Liver (tissue), 8 donors: ENCODE measurements at regions not wholly inside any gene's neighbourhood (a gene's known extent, or its start where the extent isn't known, plus 50 kb on each side); places are given as distances from the start of the nearest gene placed in this dataset.

ENCODE experiments used
- DNase-seq: peaks from one replicate; pipeline ENCODE4 v3.0.0-alpha.2; 2017; ENCODE audit warnings: low spot score
- H3K27ac ChIP-seq, 2 donors: one replicate each; pipeline ENCODE4 v1.7.0; 2013; ENCODE audit warnings: inconsistent platforms in 2 of 2, low read length in 2 of 2, control low read depth in 1 of 2, low read depth in 1 of 2, mild to moderate bottlenecking in 1 of 2
- H3K27me3 ChIP-seq, 4 donors: one replicate each; pipeline versions ENCODE4 v1.6.1 to v1.7.0; 2013; ENCODE audit warnings: low read length in 3 of 4, inconsistent platforms in 1 of 4, mild to moderate bottlenecking in 1 of 4, moderate library complexity in 1 of 4; ENCODE audit not compliant: control insufficient read depth in 4 of 4, insufficient read depth in 4 of 4
- H3K36me3 ChIP-seq, 4 donors: one replicate each; pipeline versions ENCODE4 v1.6.1 to v1.7.0; 2013; ENCODE audit warnings: low read length in 3 of 4, mild to moderate bottlenecking in 3 of 4, low read depth in 1 of 4, moderate library complexity in 1 of 4; ENCODE audit not compliant: control insufficient read depth in 4 of 4, insufficient read depth in 3 of 4
- H3K4me1 ChIP-seq, 4 donors: one replicate each; pipeline versions ENCODE4 v1.6.1 to v1.7.0; 2013; ENCODE audit warnings: low read length in 3 of 4, mild to moderate bottlenecking in 3 of 4, moderate library complexity in 1 of 4; ENCODE audit not compliant: control insufficient read depth in 4 of 4, insufficient read depth in 4 of 4
- H3K4me3 ChIP-seq, 3 donors: one replicate each; pipeline versions ENCODE4 v1.6.1 to v1.7.0; 2013; ENCODE audit warnings: low read length in 3 of 3, control low read depth in 1 of 3, low read depth in 1 of 3, mild to moderate bottlenecking in 1 of 3
- H3K9ac ChIP-seq, 2 donors: one replicate each; pipeline ENCODE4 v1.7.0; 2013; ENCODE audit warnings: low read length in 2 of 2, mild to moderate bottlenecking in 2 of 2, moderate library complexity in 2 of 2, control low read depth in 1 of 2, low read depth in 1 of 2
- H3K9me3 ChIP-seq, 4 donors: one replicate each; pipeline versions ENCODE4 v1.6.1 to v1.7.0; 2013; ENCODE audit warnings: low read length in 3 of 4; ENCODE audit not compliant: control insufficient read depth in 4 of 4
- ATF3 ChIP-seq: IDR thresholded peaks from 2 replicates; pipeline ENCODE4 v1.6.1; 2016; ENCODE audit warnings: antibody characterized with exemption
- EGR1 ChIP-seq, 2 donors: IDR thresholded peaks; 2 replicates each; pipeline ENCODE4 v1.6.1; 2016 to 2018; ENCODE audit warnings: antibody characterized with exemption in 2 of 2, low read depth in 2 of 2
- FOXA1 ChIP-seq: IDR thresholded peaks from 2 replicates; pipeline ENCODE4 v1.6.1; 2016; ENCODE audit warnings: antibody characterized with exemption
- FOXA2 ChIP-seq: IDR thresholded peaks from 2 replicates; pipeline ENCODE4 v1.6.1; 2016; ENCODE audit warnings: antibody characterized with exemption
- GABPA ChIP-seq, 2 donors: IDR thresholded peaks in 1 of 2; conservative IDR thresholded peaks in 1 of 2; 2 replicates each; pipeline ENCODE4 v1.6.1; 2016; ENCODE audit warnings: antibody characterized with exemption in 2 of 2, mild to moderate bottlenecking in 1 of 2, moderate library complexity in 1 of 2
- HNF4A ChIP-seq, 2 donors: conservative IDR thresholded peaks; 2 replicates each; pipeline ENCODE4 v1.6.1; 2016; ENCODE audit warnings: antibody characterized with exemption in 2 of 2, mild to moderate bottlenecking in 2 of 2
- HNF4G ChIP-seq: IDR thresholded peaks from 2 replicates; pipeline ENCODE4 v1.6.1; 2016; ENCODE audit warnings: antibody characterized with exemption
- JUND ChIP-seq, 2 donors: IDR thresholded peaks; 2 replicates each; pipeline ENCODE4 v1.6.1; 2016; ENCODE audit warnings: antibody characterized with exemption in 2 of 2
- MAX ChIP-seq: IDR thresholded peaks from 2 replicates; pipeline ENCODE4 v1.6.1; 2016; ENCODE audit warnings: antibody characterized with exemption
- NR2F2 ChIP-seq: IDR thresholded peaks from 2 replicates; pipeline ENCODE4 v1.6.1; 2016; ENCODE audit warnings: antibody characterized with exemption
- RAD21 ChIP-seq, 2 donors: IDR thresholded peaks; 2 replicates each; pipeline ENCODE4 v1.6.1; 2016; ENCODE audit warnings: antibody characterized with exemption in 2 of 2, mild to moderate bottlenecking in 2 of 2
- RXRA ChIP-seq, 2 donors: IDR thresholded peaks; 2 replicates each; pipeline ENCODE4 v1.6.1; 2017 to 2018; ENCODE audit warnings: antibody characterized with exemption in 2 of 2, mild to moderate bottlenecking in 1 of 2
- SP1 ChIP-seq: IDR thresholded peaks from 2 replicates; pipeline ENCODE4 v1.6.1; 2018; ENCODE audit warnings: antibody characterized with exemption, mild to moderate bottlenecking
- TAF1 ChIP-seq: conservative IDR thresholded peaks from 2 replicates; pipeline ENCODE4 v1.6.1; 2016; ENCODE audit warnings: antibody characterized with exemption, mild to moderate bottlenecking
- YY1 ChIP-seq: IDR thresholded peaks from 2 replicates; pipeline ENCODE4 v1.6.1; 2016; ENCODE audit warnings: antibody characterized with exemption, mild to moderate bottlenecking
- ZBTB33 ChIP-seq: IDR thresholded peaks from 2 replicates; pipeline ENCODE4 v1.6.1; 2016; ENCODE audit warnings: antibody characterized with exemption
- WGBS: extraction: QIAGEN DNeasy Blood & Tissue Kit; methylation state at CpG from one replicate; pipeline ENCODE4 v1.1.7; 2013; 5-methylcytosine and 5-hydroxymethylcytosine counted together
- TF ChIP-seq, protein P1 (sequence below): IDR thresholded peaks from 2 replicates; pipeline ENCODE4 v1.6.1; 2016; ENCODE audit warnings: antibody characterized with exemption, mild to moderate bottlenecking
- TF ChIP-seq, protein P2 (sequence below): fragments of 150-350 bp; IDR thresholded peaks from 2 replicates; pipeline ENCODE4 v1.5.1; 2017; ENCODE audit warnings: improper control_type of control experiment, low read depth, low read length; ENCODE audit not compliant: missing input control
- donor health status: healthy.
- donor health status: healthy.
- donor health status: healthy.
- donor health status: healthy.
- donor health status: healthy.

GRCh38 chr10:42896735-42897134, 114.1 kb downstream of the BMS1 start:
- no peak overlapping the region for H3K27ac ChIP-seq
- no peaks in the 10 kb centered on the region for H3K4me1 ChIP-seq
- WGBS, result 50% methylated on average over 7 of the region's 7 CpGs
- H3K36me3 ChIP-seq, result no peaks in the 10 kb centered on the region
- H3K9ac ChIP-seq, result no peak overlapping the region
- no peak for TF ChIP-seq FOXA2
- TF ChIP-seq MAX, result no peak
- no peak for TF ChIP-seq TAF1
- TF ChIP-seq SP1, result no peak
- no peak for TF ChIP-seq HNF4A (conservative IDR thresholded peaks at IDR 0.05)
- TF ChIP-seq EGR1 (IDR thresholded peaks at IDR 0.05; ENCODE audit: low read depth in 2 of 2), result no peak
- no peak for TF ChIP-seq GABPA (IDR thresholded peaks at IDR 0.05 in 1 of 2, conservative IDR thresholded peaks at IDR 0.05 in 1 of 2)
- TF ChIP-seq, protein P1, sequence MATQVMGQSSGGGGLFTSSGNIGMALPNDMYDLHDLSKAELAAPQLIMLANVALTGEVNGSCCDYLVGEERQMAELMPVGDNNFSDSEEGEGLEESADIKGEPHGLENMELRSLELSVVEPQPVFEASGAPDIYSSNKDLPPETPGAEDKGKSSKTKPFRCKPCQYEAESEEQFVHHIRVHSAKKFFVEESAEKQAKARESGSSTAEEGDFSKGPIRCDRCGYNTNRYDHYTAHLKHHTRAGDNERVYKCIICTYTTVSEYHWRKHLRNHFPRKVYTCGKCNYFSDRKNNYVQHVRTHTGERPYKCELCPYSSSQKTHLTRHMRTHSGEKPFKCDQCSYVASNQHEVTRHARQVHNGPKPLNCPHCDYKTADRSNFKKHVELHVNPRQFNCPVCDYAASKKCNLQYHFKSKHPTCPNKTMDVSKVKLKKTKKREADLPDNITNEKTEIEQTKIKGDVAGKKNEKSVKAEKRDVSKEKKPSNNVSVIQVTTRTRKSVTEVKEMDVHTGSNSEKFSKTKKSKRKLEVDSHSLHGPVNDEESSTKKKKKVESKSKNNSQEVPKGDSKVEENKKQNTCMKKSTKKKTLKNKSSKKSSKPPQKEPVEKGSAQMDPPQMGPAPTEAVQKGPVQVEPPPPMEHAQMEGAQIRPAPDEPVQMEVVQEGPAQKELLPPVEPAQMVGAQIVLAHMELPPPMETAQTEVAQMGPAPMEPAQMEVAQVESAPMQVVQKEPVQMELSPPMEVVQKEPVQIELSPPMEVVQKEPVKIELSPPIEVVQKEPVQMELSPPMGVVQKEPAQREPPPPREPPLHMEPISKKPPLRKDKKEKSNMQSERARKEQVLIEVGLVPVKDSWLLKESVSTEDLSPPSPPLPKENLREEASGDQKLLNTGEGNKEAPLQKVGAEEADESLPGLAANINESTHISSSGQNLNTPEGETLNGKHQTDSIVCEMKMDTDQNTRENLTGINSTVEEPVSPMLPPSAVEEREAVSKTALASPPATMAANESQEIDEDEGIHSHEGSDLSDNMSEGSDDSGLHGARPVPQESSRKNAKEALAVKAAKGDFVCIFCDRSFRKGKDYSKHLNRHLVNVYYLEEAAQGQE, result no peak
- TF ChIP-seq ZBTB33, result no peak
- no peak for TF ChIP-seq JUND (IDR thresholded peaks at IDR 0.05)
- no peak for TF ChIP-seq RXRA (IDR thresholded peaks at IDR 0.05)
- TF ChIP-seq NR2F2, result no peak
- TF ChIP-seq HNF4G, result no peak
- TF ChIP-seq ATF3, result no peak
- no peak for TF ChIP-seq RAD21 (IDR thresholded peaks at IDR 0.05)
- TF ChIP-seq YY1, result no peak
- TF ChIP-seq FOXA1, result no peak
- TF ChIP-seq, protein P2, sequence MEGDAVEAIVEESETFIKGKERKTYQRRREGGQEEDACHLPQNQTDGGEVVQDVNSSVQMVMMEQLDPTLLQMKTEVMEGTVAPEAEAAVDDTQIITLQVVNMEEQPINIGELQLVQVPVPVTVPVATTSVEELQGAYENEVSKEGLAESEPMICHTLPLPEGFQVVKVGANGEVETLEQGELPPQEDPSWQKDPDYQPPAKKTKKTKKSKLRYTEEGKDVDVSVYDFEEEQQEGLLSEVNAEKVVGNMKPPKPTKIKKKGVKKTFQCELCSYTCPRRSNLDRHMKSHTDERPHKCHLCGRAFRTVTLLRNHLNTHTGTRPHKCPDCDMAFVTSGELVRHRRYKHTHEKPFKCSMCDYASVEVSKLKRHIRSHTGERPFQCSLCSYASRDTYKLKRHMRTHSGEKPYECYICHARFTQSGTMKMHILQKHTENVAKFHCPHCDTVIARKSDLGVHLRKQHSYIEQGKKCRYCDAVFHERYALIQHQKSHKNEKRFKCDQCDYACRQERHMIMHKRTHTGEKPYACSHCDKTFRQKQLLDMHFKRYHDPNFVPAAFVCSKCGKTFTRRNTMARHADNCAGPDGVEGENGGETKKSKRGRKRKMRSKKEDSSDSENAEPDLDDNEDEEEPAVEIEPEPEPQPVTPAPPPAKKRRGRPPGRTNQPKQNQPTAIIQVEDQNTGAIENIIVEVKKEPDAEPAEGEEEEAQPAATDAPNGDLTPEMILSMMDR, result no peak
- peaks cover 9 to 33% (median 10%) of the 10 kb centered on the region in 4 donors for H3K9me3 ChIP-seq
- no peak overlapping the region for H3K4me3 ChIP-seq
- DNase-seq, result no peak
- H3K27me3 ChIP-seq, result peaks cover 0 to 10% (median 6%) of the 10 kb centered on the region in 4 donors
